Fibroblast of skin of back (primary cell): ENCODE measurements at regions not wholly inside any gene's neighbourhood (a gene's known extent, or its start where the extent isn't known, plus 50 kb on each side); places are given as distances from the start of the nearest gene placed in this dataset.

ENCODE experiments used
- DNase-seq: peaks from one replicate; pipeline ENCODE4 v3.0.0-alpha.2; 2013

DNA sequence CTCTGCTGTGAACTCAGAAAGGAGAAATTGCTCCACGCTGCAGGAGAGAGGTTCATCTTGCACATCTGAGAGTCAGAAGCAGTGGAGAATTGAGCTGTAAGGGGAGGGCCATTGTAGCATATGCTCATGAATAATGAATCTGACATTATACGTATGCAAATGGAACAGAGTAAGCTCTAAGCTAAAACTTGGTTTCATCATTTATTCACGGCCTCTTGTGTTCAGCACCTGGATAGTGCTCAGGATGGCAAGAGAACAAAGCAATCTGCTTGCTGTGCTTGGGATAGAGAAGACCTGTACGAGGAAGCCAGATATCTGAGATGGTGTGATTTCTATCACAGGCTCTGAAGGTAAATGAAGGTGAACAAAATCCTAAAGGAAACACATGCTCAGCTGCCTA lies 87.9 kb upstream of the GCFC2 start:
- no peak for DNase-seq

DNA sequence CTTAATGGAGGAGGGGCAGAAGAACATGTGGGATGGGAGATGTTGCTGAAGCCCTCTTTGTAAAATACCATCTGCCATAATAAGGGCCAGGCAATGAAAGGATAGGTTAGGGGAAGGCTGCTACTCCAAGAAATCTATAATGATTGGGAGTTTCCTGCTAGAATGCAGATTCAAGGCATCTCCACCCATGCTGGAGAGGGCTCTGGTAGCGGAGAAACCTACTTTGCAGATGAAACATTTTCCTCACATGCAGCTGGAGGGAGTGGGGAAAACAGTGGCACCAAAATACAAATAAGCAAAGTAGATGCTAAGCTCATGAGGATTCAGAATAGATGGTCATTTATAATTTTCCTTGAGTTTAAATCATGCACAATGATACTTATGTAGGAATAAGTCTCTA lies 82.3 kb upstream of the GCFC2 start:
- no peak for DNase-seq

DNA sequence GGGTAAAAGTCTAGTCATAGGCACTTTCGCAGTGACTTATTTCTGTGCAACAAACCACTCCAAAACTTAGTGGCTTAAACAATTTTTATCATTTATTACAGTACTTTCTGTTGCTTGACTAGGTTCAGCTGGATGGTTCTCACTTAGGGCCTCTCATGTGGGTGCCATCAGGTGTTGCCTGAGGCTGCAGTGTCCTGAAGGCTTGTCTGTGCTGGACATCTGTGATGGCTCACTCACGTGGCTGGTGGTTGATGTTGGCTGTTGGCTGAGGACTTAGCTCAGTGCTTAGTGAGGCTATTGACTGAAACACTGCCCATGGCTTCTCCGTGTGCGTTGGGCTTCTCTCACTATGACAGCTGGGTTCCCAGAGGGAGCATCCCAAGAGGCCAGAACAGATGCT lies 81.4 kb upstream of the GCFC2 start:
- no peak for DNase-seq

DNA sequence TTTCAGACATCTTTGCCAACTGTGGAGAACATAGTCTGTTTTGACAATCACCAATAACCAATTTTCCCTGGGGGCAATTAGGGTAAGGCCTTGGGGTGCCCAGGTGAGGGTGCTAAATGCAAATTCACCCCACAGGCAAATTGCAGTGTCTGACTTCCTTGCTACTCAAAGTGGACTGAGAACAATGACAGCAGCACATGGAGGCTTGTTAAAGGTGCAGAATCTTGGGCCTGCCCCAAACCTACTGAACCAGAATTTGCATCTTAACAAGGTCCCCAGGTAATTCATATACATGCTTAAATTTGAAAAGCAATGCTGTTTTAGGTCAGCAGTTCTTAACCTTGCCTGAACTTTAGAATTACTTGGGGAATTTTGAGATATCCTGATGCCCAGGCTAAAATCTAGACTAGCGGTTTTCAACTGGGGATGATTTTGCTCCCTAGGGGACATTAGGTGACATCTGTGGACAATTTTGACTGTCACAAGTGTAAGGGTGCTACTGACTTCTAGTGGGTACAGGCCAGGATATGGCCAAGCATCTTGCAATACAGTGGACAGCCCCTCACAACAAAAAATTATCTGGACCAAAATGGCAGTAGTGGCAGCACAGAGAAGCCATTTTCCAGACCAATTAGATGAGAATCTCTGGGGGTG lies 80.2 kb upstream of the GCFC2 start:
- DNase-seq, result no peak

DNA sequence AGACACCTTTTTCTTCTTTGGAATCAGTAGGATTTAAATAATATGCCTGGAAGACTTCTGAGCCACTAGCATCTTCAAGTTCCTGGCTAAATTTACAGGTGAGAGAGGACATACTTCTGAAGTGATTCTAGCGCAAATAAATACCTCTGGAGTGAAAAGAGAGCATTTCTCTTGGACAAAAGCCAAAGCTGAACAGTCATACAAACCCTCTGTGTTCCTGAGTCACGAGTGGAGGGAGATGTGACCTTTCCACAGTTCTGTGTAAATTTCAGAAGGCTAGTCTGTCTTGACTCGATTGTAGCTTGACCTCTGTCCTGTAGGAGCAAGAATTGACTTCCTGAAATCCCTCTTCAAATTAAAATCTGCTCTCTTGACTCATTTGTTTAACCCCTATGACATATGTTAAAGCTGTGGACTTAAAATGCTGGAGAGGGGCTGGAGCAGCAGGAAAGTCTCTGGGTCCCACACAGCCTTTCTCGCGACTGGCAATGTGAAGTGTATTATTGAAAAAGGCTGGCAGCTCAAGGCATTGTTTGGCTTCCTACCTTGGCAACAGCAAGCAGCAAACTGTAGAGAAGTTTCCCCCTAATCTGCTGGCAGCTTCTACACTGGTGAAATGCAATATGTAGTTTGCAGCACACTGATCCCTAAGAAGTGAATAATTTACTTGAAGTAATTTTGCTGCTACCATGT lies 79.6 kb upstream of the GCFC2 start:
- DNase-seq, result no peak

DNA sequence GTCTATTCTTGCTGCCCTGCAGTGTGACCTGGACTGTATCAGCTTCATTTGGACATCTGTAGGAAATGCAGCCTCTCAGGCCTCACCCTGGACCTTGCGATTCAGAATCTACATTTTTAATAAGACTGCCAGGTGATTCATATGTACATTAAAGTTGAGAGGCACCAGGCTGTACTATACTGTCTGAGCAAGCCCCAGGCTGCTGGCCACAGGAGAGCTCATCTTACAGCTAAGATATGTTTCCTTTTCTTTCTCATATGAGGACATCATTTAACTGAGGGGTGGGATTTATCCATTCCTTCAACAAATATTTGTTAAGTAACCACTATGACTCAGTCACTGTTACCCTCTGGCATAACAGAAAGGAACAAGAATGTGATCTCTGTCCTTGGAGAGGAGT lies 78.2 kb upstream of the GCFC2 start:
- peak; percentile 15 for DNase-seq

DNA sequence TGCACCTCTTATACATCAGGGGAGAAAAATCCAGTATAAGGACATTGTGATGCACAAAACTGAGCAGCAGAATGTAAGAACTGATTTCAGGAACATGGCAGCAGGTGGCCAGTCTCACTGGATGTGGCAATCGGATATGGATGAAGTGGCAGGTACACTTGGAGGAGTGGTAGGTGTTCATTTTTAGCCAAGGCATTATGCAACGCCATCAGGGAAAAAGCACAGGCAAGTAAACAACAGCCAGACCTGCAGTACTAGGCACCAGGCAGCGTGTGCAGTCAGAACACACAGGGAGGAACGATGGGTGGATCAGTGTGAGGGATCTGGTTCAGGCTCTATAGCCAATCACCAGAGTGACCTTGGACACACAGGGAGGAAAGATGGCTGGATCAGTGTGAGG lies 77.4 kb upstream of the GCFC2 start:
- DNase-seq, result no peak

DNA sequence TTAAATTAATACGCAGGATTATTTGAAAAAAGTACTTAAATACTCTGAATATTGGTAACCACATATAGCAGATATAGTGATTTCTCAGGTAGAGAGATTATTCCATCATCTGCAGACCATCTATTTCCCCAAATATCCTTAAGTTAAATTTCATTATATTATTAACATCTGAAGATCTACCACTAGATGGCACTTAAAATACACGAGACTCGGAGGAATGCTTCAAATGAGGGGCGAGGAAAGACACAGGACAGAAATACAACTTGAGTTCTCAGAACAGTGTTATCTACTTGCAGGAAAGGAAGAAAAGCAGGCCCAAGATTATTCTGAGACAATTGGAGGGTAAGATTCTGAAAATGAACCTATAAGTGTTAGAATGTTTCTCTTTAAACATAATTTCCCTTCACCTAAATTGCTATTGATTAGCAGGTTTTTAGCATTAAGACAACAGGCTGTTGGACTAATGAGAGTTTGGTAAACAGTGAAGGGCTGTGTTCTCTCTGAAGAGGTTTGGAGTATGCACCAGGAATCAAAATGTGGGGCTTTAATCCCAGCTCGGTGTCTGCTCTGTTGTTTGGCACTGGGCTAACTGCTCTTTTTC lies 76.9 kb upstream of the GCFC2 start:
- DNase-seq, result peak; percentile 40

DNA sequence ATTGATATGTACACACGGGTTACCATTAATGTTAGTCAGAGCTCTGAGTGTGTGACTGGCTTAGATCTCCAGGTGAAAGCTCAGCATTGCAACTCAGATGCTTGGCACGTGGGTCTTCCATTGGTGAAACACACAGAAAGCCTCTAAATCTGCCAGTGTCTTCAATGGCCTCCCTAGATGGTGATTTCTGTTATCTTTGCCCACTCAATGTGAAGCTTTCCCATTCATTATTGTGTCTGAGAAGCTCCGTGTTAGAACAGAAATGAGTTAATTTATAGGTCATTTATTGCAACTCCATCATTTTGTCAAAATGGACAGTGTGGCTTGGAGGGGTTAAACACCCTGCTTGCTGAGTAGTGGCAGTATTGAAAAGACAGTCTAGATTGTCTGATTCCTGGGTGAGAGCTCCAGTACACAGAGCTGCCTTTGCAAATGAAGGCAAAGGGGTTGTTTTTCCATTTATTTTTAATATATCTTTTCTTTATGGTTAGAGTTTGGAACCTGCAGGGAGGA lies 64.7 kb upstream of the GCFC2 start:
- DNase-seq, result no peak

DNA sequence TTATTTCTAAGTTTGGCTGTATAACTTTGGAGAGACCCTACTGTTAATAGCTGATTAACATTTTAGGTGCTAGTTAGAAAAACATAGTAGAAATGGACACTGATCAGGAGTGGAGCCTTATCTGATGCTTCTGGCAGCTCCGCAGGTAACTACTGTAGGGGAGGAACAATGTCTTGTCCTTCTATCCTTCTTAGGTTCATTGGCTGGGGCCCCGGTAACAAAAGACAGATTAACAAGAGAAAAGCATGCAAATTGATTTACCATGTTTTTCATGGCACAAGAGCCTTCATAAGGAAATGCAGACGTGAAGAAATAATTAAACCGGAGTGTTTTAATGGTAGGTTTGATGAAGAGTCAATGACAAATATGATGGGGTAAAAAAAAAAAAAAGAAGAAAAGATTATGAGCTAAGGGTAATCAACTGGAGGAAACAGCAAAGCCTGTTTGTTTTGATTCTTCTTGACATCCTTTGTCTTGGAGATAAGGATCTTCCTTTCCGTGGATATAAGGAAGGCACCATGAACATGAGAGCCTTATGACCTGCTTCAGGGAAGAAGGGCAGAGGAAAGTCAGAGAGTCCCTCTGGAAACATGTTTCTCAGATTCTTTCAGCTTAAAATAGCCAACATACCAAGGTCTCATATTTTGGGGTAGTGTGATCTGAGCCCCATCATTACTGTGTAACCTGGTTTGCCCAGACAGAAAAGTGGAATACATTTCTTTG lies 62.4 kb upstream of the GCFC2 start:
- no peak for DNase-seq

DNA sequence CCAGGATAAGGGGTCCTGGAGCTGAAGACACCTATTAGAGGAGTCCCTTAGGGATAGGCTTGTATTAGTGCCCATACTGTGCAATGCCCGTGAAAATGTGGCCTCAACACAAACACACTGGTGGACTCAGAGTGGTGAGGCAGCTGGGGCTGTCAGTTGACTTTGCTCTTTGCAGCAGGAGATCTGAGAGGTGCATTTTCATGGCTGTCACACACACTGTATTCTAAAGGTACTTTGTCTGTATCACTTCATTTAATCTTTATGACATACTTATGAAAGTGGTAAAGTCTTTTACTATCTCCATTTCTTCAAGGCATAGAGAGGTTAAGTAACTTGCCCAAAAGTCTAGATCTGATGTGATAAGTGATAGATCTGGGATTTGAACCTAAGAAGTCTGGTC lies 55.1 kb upstream of the GCFC2 start:
- DNase-seq, result no peak

DNA sequence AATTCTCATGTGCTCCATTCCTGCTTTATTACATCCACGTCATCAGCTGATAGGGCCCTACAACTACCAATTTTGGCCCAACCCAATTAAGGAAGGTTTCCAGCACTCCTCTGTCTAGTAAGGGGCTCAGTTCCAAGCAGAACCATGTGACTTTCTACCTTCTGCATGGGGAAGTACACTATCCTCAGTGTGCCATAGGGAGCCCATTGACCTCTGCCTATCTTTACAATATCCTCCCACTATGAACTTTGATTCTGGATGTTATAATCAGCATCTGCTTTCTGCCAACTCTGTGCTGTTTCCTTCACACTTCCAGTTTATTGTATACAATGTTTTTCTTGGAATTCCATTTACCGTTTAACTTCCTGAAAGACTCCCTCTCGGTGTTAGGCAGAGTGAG lies 53.9 kb upstream of the GCFC2 start:
- no peak for DNase-seq
